Upper lobe of left lung (tissue), 4 donors: ENCODE measurements at regions not wholly inside any gene's neighbourhood (a gene's known extent, or its start where the extent isn't known, plus 50 kb on each side); places are given as distances from the start of the nearest gene placed in this dataset.

Experiments used
- CTCF ChIP-seq, 6 experiments: fragments of 450-650 bp in 4 of 6; fragments of 200-600 bp in 2 of 6; sonication (generic) in 2 of 6; IDR thresholded peaks; one replicate each; pipeline ENCODE4 v1.5.1; 2016 to 2019; ENCODE audit warnings: antibody characterized with exemption in 6 of 6
- EP300 ChIP-seq, 4 donors: sonication (generic); formaldehyde crosslinking; IDR thresholded peaks; one replicate each; pipeline ENCODE4 v1.5.1; 2017; ENCODE audit warnings: antibody characterized with exemption in 4 of 4, control low read depth in 2 of 4
- POLR2A ChIP-seq, 4 donors: fragments of 450-650 bp; IDR thresholded peaks; one replicate each; pipeline ENCODE4 v1.5.1; 2016 to 2017; ENCODE audit warnings: antibody characterized with exemption in 4 of 4, mild to moderate bottlenecking in 2 of 4
- POLR2AphosphoS5 ChIP-seq, 2 donors: sonication (generic); formaldehyde crosslinking; IDR thresholded peaks; one replicate each; pipeline ENCODE4 v1.5.1; 2017; ENCODE audit warnings: antibody characterized with exemption in 2 of 2

GRCh38 chr11:97290464-97291041, 900.7 kb downstream of the JRKL start:
- TF ChIP-seq CTCF (IDR thresholded peaks at IDR 0.05) (no peak), POLR2A (IDR thresholded peaks at IDR 0.05) (no peak), EP300 (IDR thresholded peaks at IDR 0.05) (no peak), POLR2AphosphoS5 (IDR thresholded peaks at IDR 0.05) (no peak)
